WTC11 (cell line): ENCODE measurements at regions not wholly inside any gene's neighbourhood (a gene's known extent, or its start where the extent isn't known, plus 50 kb on each side); places are given as distances from the start of the nearest gene placed in this dataset.

ENCODE experiments used
- ATAC-seq: fragments of 200-7000 bp; cut with Tn5 transposase; 2 replicates; pipeline ENCODE4 v1.10.0; 2021; ENCODE audit warnings: mild to moderate bottlenecking, moderate library complexity
- CTCF ChIA-PET: fragments of 300-600 bp; sonication (Branson Sonifier 250); formaldehyde crosslinking; loops from one replicate; lab custom pipeline; 2021; ENCODE audit warnings: antibody characterized with exemption; lab: Charles Lee
- POLR2A ChIA-PET: fragments of 350-600 bp; sonication (Branson Sonifier 250); formaldehyde crosslinking; loops from one replicate; lab custom pipeline; 2021; ENCODE audit warnings: antibody characterized with exemption; lab: Charles Lee
- DNase-seq: peaks from one replicate; pipeline ENCODE4 v3.0.0; 2021; ENCODE audit warnings: low spot score
- H3K27ac Mint-ChIP-seq: 2 replicates; pipeline ENCODE4 v1.8.0; 2021; ENCODE audit warnings: mixed read lengths
- H3K27me3 Mint-ChIP-seq: 2 replicates; pipeline ENCODE4 v1.8.0; 2021; ENCODE audit warnings: low read depth, mild to moderate bottlenecking, moderate library complexity, mixed read lengths
- H3K36me3 Mint-ChIP-seq: 2 replicates; pipeline ENCODE4 v1.8.0; 2021; ENCODE audit warnings: mixed read lengths
- H3K4me1 Mint-ChIP-seq: 2 replicates; pipeline ENCODE4 v1.8.0; 2022; ENCODE audit warnings: mixed read lengths
- H3K4me3 Mint-ChIP-seq: 2 replicates; pipeline ENCODE4 v1.8.0; 2021; ENCODE audit warnings: mild to moderate bottlenecking, moderate library complexity, mixed read lengths
- H3K9me3 Mint-ChIP-seq: 2 replicates; pipeline ENCODE4 v1.8.0; 2021; ENCODE audit warnings: mixed read lengths
- ARID4B ChIP-seq: sonication (generic); formaldehyde crosslinking; IDR thresholded peaks from 2 replicates; pipeline ENCODE4 v1.8.0; 2023; ENCODE audit warnings: missing genetic modification reagents, mild to moderate bottlenecking, borderline replicate concordance
- ATF1 ChIP-seq: sonication (generic); formaldehyde crosslinking; IDR thresholded peaks from 2 replicates; pipeline ENCODE4 v1.8.1; 2023; ENCODE audit warnings: mild to moderate bottlenecking, moderate library complexity, missing genetic modification reagents
- E2F1 ChIP-seq: sonication (generic); formaldehyde crosslinking; IDR thresholded peaks from 2 replicates; pipeline ENCODE4 v1.8.0; 2022; ENCODE audit warnings: mild to moderate bottlenecking, missing genetic modification reagents
- E2F5 ChIP-seq: sonication (generic); formaldehyde crosslinking; IDR thresholded peaks from 2 replicates; pipeline ENCODE4 v1.8.1; 2022; ENCODE audit warnings: mild to moderate bottlenecking, moderate library complexity, missing genetic modification reagents
- ETV6 ChIP-seq: sonication (generic); formaldehyde crosslinking; IDR thresholded peaks from 2 replicates; pipeline ENCODE4 v1.8.1; 2022; ENCODE audit warnings: mild to moderate bottlenecking, missing genetic modification reagents
- GABPB1 ChIP-seq: sonication (generic); formaldehyde crosslinking; IDR thresholded peaks from 2 replicates; pipeline ENCODE4 v1.8.1; 2023; ENCODE audit warnings: mild to moderate bottlenecking, missing genetic modification reagents
- HMGXB4 ChIP-seq: sonication (generic); formaldehyde crosslinking; IDR thresholded peaks from 2 replicates; pipeline ENCODE4 v1.8.1; 2023; ENCODE audit warnings: mild to moderate bottlenecking, moderate library complexity, missing genetic modification reagents
- JUN ChIP-seq: sonication (generic); formaldehyde crosslinking; IDR thresholded peaks from 2 replicates; pipeline ENCODE4 v1.8.0; 2023; ENCODE audit warnings: mild to moderate bottlenecking, missing genetic modification reagents
- MAX ChIP-seq: sonication (generic); formaldehyde crosslinking; IDR thresholded peaks from 2 replicates; pipeline ENCODE4 v1.8.0; 2022; ENCODE audit warnings: mild to moderate bottlenecking, missing genetic modification reagents
- MLX ChIP-seq: sonication (generic); formaldehyde crosslinking; IDR thresholded peaks from 2 replicates; pipeline ENCODE4 v1.8.1; 2023; ENCODE audit warnings: mild to moderate bottlenecking, missing genetic modification reagents, moderate library complexity
- MYBL2 ChIP-seq: sonication (generic); formaldehyde crosslinking; IDR thresholded peaks from 2 replicates; pipeline ENCODE4 v1.8.1; 2023; ENCODE audit warnings: mild to moderate bottlenecking, moderate library complexity, missing genetic modification reagents
- NFE2L1 ChIP-seq: sonication (generic); formaldehyde crosslinking; IDR thresholded peaks from 2 replicates; pipeline ENCODE4 v1.8.1; 2023; ENCODE audit warnings: missing genetic modification reagents
- NFYB ChIP-seq: sonication (generic); formaldehyde crosslinking; conservative IDR thresholded peaks from 2 replicates; pipeline ENCODE4 v1.8.0; 2022; ENCODE audit warnings: low read depth, missing genetic modification reagents
- RELA ChIP-seq: sonication (generic); formaldehyde crosslinking; IDR thresholded peaks from 2 replicates; pipeline ENCODE4 v1.8.1; 2022; ENCODE audit warnings: missing genetic modification reagents, mild to moderate bottlenecking, borderline replicate concordance
- TP53 ChIP-seq: sonication (generic); formaldehyde crosslinking; IDR thresholded peaks from 2 replicates; pipeline ENCODE4 v1.8.1; 2023; ENCODE audit warnings: mild to moderate bottlenecking, missing genetic modification reagents
- USF1 ChIP-seq: sonication (generic); formaldehyde crosslinking; IDR thresholded peaks from 2 replicates; pipeline ENCODE4 v1.8.0; 2022; ENCODE audit warnings: mild to moderate bottlenecking, missing genetic modification reagents
- ZNF138 ChIP-seq: sonication (generic); formaldehyde crosslinking; conservative IDR thresholded peaks from 2 replicates; pipeline ENCODE4 v1.8.1; 2022; ENCODE audit warnings: mild to moderate bottlenecking, moderate library complexity, missing genetic modification reagents
- ZNF425 ChIP-seq: fragments of 250-450 bp; sonication (Bioruptor Pico); conservative IDR thresholded peaks from 2 replicates; pipeline ENCODE4 v1.9.0; 2021; ENCODE audit warnings: mild to moderate bottlenecking
- ZNF512 ChIP-seq: sonication (generic); formaldehyde crosslinking; IDR thresholded peaks from 2 replicates; pipeline ENCODE4 v1.8.1; 2022; ENCODE audit warnings: missing genetic modification reagents, borderline replicate concordance

GRCh38 chr5:2188137-2188536 is 305.4 kb upstream of the IRX4 start (continued):
- TF ChIP-seq ZNF425 (CRISPR knock-in tag) = no peak
- TF ChIP-seq USF1 (CRISPR knock-in tag) = no peak
- TF ChIP-seq MYBL2 (CRISPR knock-in tag) = no peak

GRCh38 chr5:2187687-2188086 is 305.0 kb upstream of the IRX4 start:
- H3K27me3 Mint-ChIP-seq = no peaks in the 10 kb centered on the region
- POLR2A ChIA-PET = no interaction called here
- TF ChIP-seq MLX (CRISPR knock-in tag) (no peak), ARID4B (no peak), RELA (CRISPR knock-in tag) (no peak), NFE2L1 (CRISPR knock-in tag) (no peak), E2F5 (CRISPR knock-in tag) (no peak), HMGXB4 (CRISPR knock-in tag) (no peak), TP53 (CRISPR knock-in tag) (no peak), NFYB (CRISPR knock-in tag) (no peak), ATF1 (no peak), MAX (CRISPR knock-in tag) (no peak), JUN (CRISPR knock-in tag) (no peak), ZNF512 (CRISPR knock-in tag) (no peak), ETV6 (CRISPR knock-in tag) (no peak), E2F1 (no peak), ZNF138 (no peak), GABPB1 (CRISPR knock-in tag) (no peak)

More at GRCh38 chr5:2187687-2188086, 305.0 kb upstream of the IRX4 start:
- H3K27ac Mint-ChIP-seq = no peak overlapping the region
- CTCF ChIA-PET = no interaction called here
- no peaks in the 10 kb centered on the region for H3K36me3 Mint-ChIP-seq
- DNase-seq = no peak
- 0 out of 2 replicates have a peak, but pooled peaks cover 3% of the 10 kb centered on the region for H3K4me1 Mint-ChIP-seq
- ATAC-seq = no peak
- H3K4me3 Mint-ChIP-seq = no peak overlapping the region
- no peaks in the 10 kb centered on the region for H3K9me3 Mint-ChIP-seq
